HL-60 (cell line): ENCODE measurements at regions not wholly inside any gene's neighbourhood (a gene's known extent, or its start where the extent isn't known, plus 50 kb on each side); places are given as distances from the start of the nearest gene placed in this dataset.

ENCODE experiments used
- GABPA ChIP-seq: IDR thresholded peaks from 2 replicates; pipeline ENCODE4 v1.6.1; 2012; ENCODE audit warnings: low read depth
- POLR2AphosphoS5 ChIP-seq: IDR thresholded peaks from 2 replicates; pipeline ENCODE4 v1.6.1; 2012; ENCODE audit warnings: low read depth
- TF ChIP-seq, protein P1 (sequence below): IDR thresholded peaks from one replicate; pipeline ENCODE4 v1.5.1; 2011; ENCODE audit warnings: low read length, control low read depth, inconsistent platforms; ENCODE audit not compliant: insufficient read depth

DNA sequence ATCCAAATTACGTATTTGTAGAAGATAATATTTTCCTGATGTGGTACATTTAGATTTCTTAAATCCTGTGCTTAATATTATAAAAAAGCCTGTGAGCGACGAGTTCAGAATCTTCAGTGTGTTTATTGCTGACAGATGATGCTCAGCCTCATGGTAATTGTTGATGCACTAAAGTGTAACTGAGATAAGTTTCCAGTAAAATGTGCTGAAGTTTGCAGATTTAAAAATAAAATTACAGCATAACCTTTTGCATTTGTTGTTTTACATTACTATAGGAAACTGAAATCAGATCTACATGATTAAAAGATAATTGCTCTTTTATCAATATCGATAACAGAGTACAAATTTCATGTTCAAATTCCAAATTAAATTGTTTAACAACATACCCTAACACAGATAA is 307.6 kb downstream of the FIGN start:
- TF ChIP-seq, protein P1, sequence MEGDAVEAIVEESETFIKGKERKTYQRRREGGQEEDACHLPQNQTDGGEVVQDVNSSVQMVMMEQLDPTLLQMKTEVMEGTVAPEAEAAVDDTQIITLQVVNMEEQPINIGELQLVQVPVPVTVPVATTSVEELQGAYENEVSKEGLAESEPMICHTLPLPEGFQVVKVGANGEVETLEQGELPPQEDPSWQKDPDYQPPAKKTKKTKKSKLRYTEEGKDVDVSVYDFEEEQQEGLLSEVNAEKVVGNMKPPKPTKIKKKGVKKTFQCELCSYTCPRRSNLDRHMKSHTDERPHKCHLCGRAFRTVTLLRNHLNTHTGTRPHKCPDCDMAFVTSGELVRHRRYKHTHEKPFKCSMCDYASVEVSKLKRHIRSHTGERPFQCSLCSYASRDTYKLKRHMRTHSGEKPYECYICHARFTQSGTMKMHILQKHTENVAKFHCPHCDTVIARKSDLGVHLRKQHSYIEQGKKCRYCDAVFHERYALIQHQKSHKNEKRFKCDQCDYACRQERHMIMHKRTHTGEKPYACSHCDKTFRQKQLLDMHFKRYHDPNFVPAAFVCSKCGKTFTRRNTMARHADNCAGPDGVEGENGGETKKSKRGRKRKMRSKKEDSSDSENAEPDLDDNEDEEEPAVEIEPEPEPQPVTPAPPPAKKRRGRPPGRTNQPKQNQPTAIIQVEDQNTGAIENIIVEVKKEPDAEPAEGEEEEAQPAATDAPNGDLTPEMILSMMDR: no peak
- TF ChIP-seq GABPA (no peak), POLR2AphosphoS5 (no peak)
